PC-9 (cell line): ENCODE measurements at regions not wholly inside any gene's neighbourhood (a gene's known extent, or its start where the extent isn't known, plus 50 kb on each side); places are given as distances from the start of the nearest gene placed in this dataset.

Source experiments
- BruUV-seq: library from RNA; stranded (reverse); fragments of 400-500 nt; replicated peaks from 2 replicates; lab custom pipeline; 2021; lab: Mats Ljungman, UMichigan
- CTCF ChIA-PET: fragments of 300-600 bp; sonication (Branson Sonifier 250); formaldehyde crosslinking; loops from one replicate; lab custom pipeline; 2022; ENCODE audit warnings: antibody characterized with exemption; lab: Charles Lee
- POLR2A ChIA-PET: fragments of 300-600 bp; sonication (Branson Sonifier 250); formaldehyde crosslinking; loops from one replicate; lab custom pipeline; 2022; ENCODE audit warnings: antibody characterized with exemption; ENCODE audit not compliant: unreplicated experiment; lab: Charles Lee
- DNase-seq, 2 experiments: peaks; one replicate each; pipeline versions ENCODE4 v3.0.0 to v3.0.0-alpha.2; 2015 to 2022; ENCODE audit warnings: mixed read lengths in 1 of 2
- H2AFZ ChIP-seq: fragments of 200-600 bp; sonication (generic); 2 replicates; pipeline ENCODE4 v1.8.1; 2017; ENCODE audit warnings: antibody characterized with exemption
- H3F3A ChIP-seq: fragments of 200-600 bp; sonication (generic); 2 replicates; pipeline ENCODE4 v1.8.1; 2017; ENCODE audit warnings: antibody characterized with exemption, mild to moderate bottlenecking, low read depth; ENCODE audit not compliant: insufficient read depth
- H3K27ac ChIP-seq: fragments of 200-600 bp; sonication (generic); 2 replicates; pipeline ENCODE4 v1.6.1; 2016; ENCODE audit warnings: mixed run types
- H3K27me3 ChIP-seq: fragments of 200-600 bp; sonication (generic); 2 replicates; pipeline ENCODE4 v1.6.1; 2016; ENCODE audit warnings: low read depth, mixed run types; ENCODE audit not compliant: insufficient read depth
- H3K36me3 ChIP-seq: fragments of 200-600 bp; sonication (generic); 2 replicates; pipeline ENCODE4 v1.6.1; 2016; ENCODE audit warnings: low read depth, mixed run types
- H3K4me1 ChIP-seq: fragments of 200-600 bp; sonication (generic); replicated peaks from 2 replicates; pipeline ENCODE4 v1.6.1; 2016; ENCODE audit warnings: mixed run types; ENCODE audit not compliant: insufficient read depth
- H3K4me2 ChIP-seq: fragments of 200-600 bp; sonication (generic); 2 replicates; pipeline ENCODE4 v1.6.1; 2017; ENCODE audit warnings: mixed run types
- H3K4me3 ChIP-seq: fragments of 200-600 bp; sonication (generic); 2 replicates; pipeline ENCODE4 v1.6.1; 2016; ENCODE audit warnings: mixed run types
- H3K79me2 ChIP-seq: fragments of 200-600 bp; sonication (generic); 2 replicates; pipeline ENCODE4 v1.6.1; 2017; ENCODE audit warnings: low read depth, mixed run types
- H3K9me2 ChIP-seq: fragments of 200-600 bp; sonication (generic); 2 replicates; pipeline ENCODE4 v1.8.1; 2017; ENCODE audit warnings: mild to moderate bottlenecking; ENCODE audit not compliant: insufficient read depth
- H3K9me3 ChIP-seq: fragments of 200-600 bp; sonication (generic); 2 replicates; pipeline ENCODE4 v1.8.1; 2016; ENCODE audit warnings: low read depth; ENCODE audit not compliant: insufficient read depth
- H4K20me1 ChIP-seq: fragments of 200-600 bp; sonication (generic); 2 replicates; pipeline ENCODE4 v1.8.1; 2017; ENCODE audit not compliant: insufficient read depth
- EZH2 ChIP-seq: fragments of 200-600 bp; sonication (generic); IDR thresholded peaks from 2 replicates; pipeline ENCODE4 v1.8.0; 2017; ENCODE audit warnings: antibody characterized with exemption, low read depth
- intact Hi-C: fragments of 100-400 bp; cut with micrococcal nuclease; formaldehyde crosslinking; loops from one replicate; pipeline ENCODE4 v1.10.0; 2022; ENCODE audit not compliant: unreplicated experiment
- TF ChIP-seq, protein P1 (sequence below): fragments of 200-600 bp; sonication (generic); conservative IDR thresholded peaks from 2 replicates; pipeline ENCODE4 v1.6.1; 2017; ENCODE audit warnings: mixed run types, antibody characterized with exemption, mild to moderate bottlenecking, moderate library complexity

DNA sequence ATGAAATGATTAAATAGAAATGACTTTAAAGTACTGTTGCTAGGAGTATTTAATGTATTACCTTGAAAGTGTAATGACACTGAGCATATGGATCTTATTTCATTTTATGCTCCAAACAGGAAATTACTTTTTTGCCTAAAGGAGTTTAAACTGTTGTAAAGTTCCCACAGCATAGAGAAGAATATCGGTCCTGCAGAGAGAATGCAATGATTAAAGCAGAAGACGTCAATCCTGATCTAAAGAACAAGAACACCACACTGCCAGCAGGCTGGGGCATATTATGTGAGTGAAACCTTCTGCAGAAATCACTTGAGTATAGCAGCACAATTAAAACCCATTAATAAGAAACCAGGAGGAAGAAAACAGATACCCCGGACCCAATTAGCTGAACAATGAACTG is 72.8 kb upstream of the CAMK2D start:
- H3K79me2 ChIP-seq, result no peaks in the 10 kb centered on the region
- no peak for DNase-seq
- H3K4me1 ChIP-seq, result no peaks in the 10 kb centered on the region
- no TSS peak for BruUV-seq
- H3K9me2 ChIP-seq, result no peaks in the 10 kb centered on the region
- ChIA-PET POLR2A (no interaction called here), CTCF (no interaction called here)
- H3K4me3 ChIP-seq, result no peak overlapping the region
- H3K4me2 ChIP-seq, result no peak overlapping the region
- intact Hi-C loops, result no loop called here
- H2AFZ ChIP-seq, result no peak overlapping the region
- H3K36me3 ChIP-seq, result no peaks in the 10 kb centered on the region
- no peaks in the 10 kb centered on the region for H3F3A ChIP-seq
- H3K27me3 ChIP-seq, result no peaks in the 10 kb centered on the region
- no peaks in the 10 kb centered on the region for H4K20me1 ChIP-seq
- TF ChIP-seq, protein P1, sequence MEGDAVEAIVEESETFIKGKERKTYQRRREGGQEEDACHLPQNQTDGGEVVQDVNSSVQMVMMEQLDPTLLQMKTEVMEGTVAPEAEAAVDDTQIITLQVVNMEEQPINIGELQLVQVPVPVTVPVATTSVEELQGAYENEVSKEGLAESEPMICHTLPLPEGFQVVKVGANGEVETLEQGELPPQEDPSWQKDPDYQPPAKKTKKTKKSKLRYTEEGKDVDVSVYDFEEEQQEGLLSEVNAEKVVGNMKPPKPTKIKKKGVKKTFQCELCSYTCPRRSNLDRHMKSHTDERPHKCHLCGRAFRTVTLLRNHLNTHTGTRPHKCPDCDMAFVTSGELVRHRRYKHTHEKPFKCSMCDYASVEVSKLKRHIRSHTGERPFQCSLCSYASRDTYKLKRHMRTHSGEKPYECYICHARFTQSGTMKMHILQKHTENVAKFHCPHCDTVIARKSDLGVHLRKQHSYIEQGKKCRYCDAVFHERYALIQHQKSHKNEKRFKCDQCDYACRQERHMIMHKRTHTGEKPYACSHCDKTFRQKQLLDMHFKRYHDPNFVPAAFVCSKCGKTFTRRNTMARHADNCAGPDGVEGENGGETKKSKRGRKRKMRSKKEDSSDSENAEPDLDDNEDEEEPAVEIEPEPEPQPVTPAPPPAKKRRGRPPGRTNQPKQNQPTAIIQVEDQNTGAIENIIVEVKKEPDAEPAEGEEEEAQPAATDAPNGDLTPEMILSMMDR, result no peak
- TF ChIP-seq EZH2, result no peak
- no peaks in the 10 kb centered on the region for H3K9me3 ChIP-seq
- H3K27ac ChIP-seq, result no peak overlapping the region

DNA sequence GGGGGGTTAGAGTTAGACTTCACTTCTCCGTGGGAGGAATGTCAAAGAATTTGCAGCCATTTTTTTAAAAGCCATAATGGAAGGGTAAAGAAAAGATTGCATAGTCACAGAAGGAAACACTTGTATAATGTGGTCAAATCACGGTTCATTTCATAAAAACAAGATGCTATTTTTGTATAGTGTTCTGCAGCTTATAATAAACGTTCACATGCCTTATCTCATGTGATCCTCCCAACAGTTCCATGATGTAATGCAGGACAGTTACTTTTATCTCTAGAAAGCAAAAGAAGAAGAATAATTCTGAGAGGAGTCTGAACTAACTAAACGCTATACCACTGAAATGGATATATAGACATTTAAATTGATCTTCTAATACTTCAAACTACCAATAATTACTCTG is 71.3 kb upstream of the CAMK2D start:
- H3K36me3 ChIP-seq, result no peaks in the 10 kb centered on the region
- TF ChIP-seq, protein P1, result no peak
- TF ChIP-seq EZH2, result no peak
- no peaks in the 10 kb centered on the region for H3K9me3 ChIP-seq
- no peak overlapping the region for H3K27ac ChIP-seq
- no peak for DNase-seq
- no peaks in the 10 kb centered on the region for H4K20me1 ChIP-seq
- intact Hi-C loops, result no loop called here
- no peaks in the 10 kb centered on the region for H3F3A ChIP-seq
- no peaks in the 10 kb centered on the region for H3K9me2 ChIP-seq
- no peaks in the 10 kb centered on the region for H3K27me3 ChIP-seq
- H3K4me3 ChIP-seq, result no peak overlapping the region
- POLR2A ChIA-PET, result no interaction called here
- no peaks in the 10 kb centered on the region for H3K4me1 ChIP-seq
- CTCF ChIA-PET, result no interaction called here
- no TSS peak for BruUV-seq
- no peak overlapping the region for H3K4me2 ChIP-seq
- H3K79me2 ChIP-seq, result no peaks in the 10 kb centered on the region
- H2AFZ ChIP-seq, result no peak overlapping the region

DNA sequence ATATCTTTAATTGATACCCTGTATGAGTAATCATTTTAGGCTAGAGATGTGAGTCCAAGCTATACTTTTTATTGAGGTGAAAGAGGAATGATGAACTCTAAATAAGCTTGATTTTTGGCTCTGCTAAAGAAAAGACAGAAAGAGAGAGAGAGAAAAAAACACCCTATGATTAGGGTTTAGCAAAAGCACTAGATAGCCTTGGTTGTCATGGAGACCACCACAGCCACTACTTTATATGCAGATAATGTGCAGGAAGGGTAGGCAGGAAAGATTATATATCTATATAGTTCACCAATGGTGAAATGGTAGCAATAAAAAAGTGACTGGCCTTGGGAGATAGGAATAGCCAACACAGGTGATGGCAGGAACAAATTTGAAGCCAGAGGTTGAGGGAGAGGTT is 69.9 kb upstream of the CAMK2D start:
- no peaks in the 10 kb centered on the region for H3K27me3 ChIP-seq
- TF ChIP-seq, protein P1, result no peak
- no peak for TF ChIP-seq EZH2
- CTCF ChIA-PET, result interaction anchor here (0.6 kb wide), 1 partner anchor 39 kb away, joined by 4 read pairs; no protein-coding TSS in a partner anchor
- DNase-seq, result no peak
- no peak overlapping the region for H3K4me2 ChIP-seq
- no peaks in the 10 kb centered on the region for H3F3A ChIP-seq
- H3K4me3 ChIP-seq, result no peak overlapping the region
- POLR2A ChIA-PET, result no interaction called here
- intact Hi-C loops, result no loop called here
- no peaks in the 10 kb centered on the region for H3K4me1 ChIP-seq
- no TSS peak for BruUV-seq
- no peaks in the 10 kb centered on the region for H3K36me3 ChIP-seq
- no peaks in the 10 kb centered on the region for H4K20me1 ChIP-seq
- no peak overlapping the region for H2AFZ ChIP-seq
- H3K27ac ChIP-seq, result no peak overlapping the region
- H3K9me3 ChIP-seq, result no peaks in the 10 kb centered on the region
- H3K9me2 ChIP-seq, result no peaks in the 10 kb centered on the region
- H3K79me2 ChIP-seq, result no peaks in the 10 kb centered on the region
